GM19035 (cell line): ENCODE measurements at regions not wholly inside any gene's neighbourhood (a gene's known extent, or its start where the extent isn't known, plus 50 kb on each side); places are given as distances from the start of the nearest gene placed in this dataset.
"Not testable (repeated sequence)": the region's sequence is repeated elsewhere in the genome, so short reads cannot be mapped to it uniquely, and the experiment has no call there.

Experiments
- ATAC-seq: cut with Tn5 transposase; IDR thresholded peaks from one replicate; pipeline ENCODE4 v1.9.1; 2021; ENCODE audit not compliant: unreplicated experiment

- no peak for ATAC-seq
Observed at GRCh38 chr9:124124729-124125650, 113.4 kb downstream of the LHX2 start.

- no peak for ATAC-seq
Observed at GRCh38 chr9:124125651-124125977, 114.0 kb downstream of the LHX2 start.

GRCh38 chr9:124126648-124127646, 115.4 kb downstream of the LHX2 start:
- no peak for ATAC-seq

GRCh38 chr9:124128568-124129166, 117.1 kb downstream of the LHX2 start:
- no peak for ATAC-seq

- no peak for ATAC-seq
Observed at GRCh38 chr9:124130277-124131075, 118.9 kb downstream of the LHX2 start.

- ATAC-seq = not testable (repeated sequence)
Observed at GRCh38 chr9:124131518-124131917, 120.0 kb downstream of the LHX2 start.

GRCh38 chr9:124132671-124133147, 121.1 kb downstream of the LHX2 start:
- no peak for ATAC-seq

- no peak for ATAC-seq
Observed at GRCh38 chr9:124133727-124134126, 122.2 kb downstream of the LHX2 start.

- no peak for ATAC-seq
Observed at GRCh38 chr9:124134526-124134925, 123.0 kb downstream of the LHX2 start.

GRCh38 chr9:124135813-124136365, 121.9 kb upstream of the NEK6 start:
- no peak for ATAC-seq

GRCh38 chr9:124137009-124137943, 120.5 kb upstream of the NEK6 start:
- peak; percentile 93 for ATAC-seq

- ATAC-seq = no peak
Observed at GRCh38 chr9:124137944-124138335, 119.8 kb upstream of the NEK6 start.

GRCh38 chr9:124139001-124139400, 118.7 kb upstream of the NEK6 start:
- ATAC-seq = no peak

- ATAC-seq = no peak
Observed at GRCh38 chr9:124140941-124141568, 116.7 kb upstream of the NEK6 start.

- ATAC-seq = not testable (repeated sequence)
Observed at GRCh38 chr9:124144561-124145123, 113.1 kb upstream of the NEK6 start.

GRCh38 chr9:124146031-124146561, 111.7 kb upstream of the NEK6 start:
- ATAC-seq = no peak

- ATAC-seq = no peak
Observed at GRCh38 chr9:124149992-124150391, 107.8 kb upstream of the NEK6 start.

GRCh38 chr9:124163760-124164255, 93.9 kb upstream of the NEK6 start:
- no peak for ATAC-seq
